Fibroblast of lung (primary cell): ENCODE measurements at regions not wholly inside any gene's neighbourhood (a gene's known extent, or its start where the extent isn't known, plus 50 kb on each side); places are given as distances from the start of the nearest gene placed in this dataset.

Experiments used
- DNase-seq, 2 donors: peaks; one replicate each; pipeline versions ENCODE4 v3.0.0 to v3.0.0-alpha.2; 2010; ENCODE audit warnings: low read depth in 2 of 2
- H2AFZ ChIP-seq: 2 replicates; pipeline ENCODE4 v1.5.1; 2012; ENCODE audit warnings: low read length, control low read depth, inconsistent platforms
- H3K27ac ChIP-seq: 2 replicates; pipeline ENCODE4 v1.5.1; 2011; ENCODE audit warnings: low read length, control low read depth; ENCODE audit not compliant: insufficient read depth
- H3K27me3 ChIP-seq: 2 replicates; pipeline ENCODE4 v1.5.1; 2011; ENCODE audit warnings: mild to moderate bottlenecking, low read length; ENCODE audit not compliant: control insufficient read depth, insufficient read depth
- H3K36me3 ChIP-seq: 2 replicates; pipeline ENCODE4 v1.5.1; 2011; ENCODE audit warnings: low read length; ENCODE audit not compliant: control insufficient read depth, insufficient read depth
- H3K4me1 ChIP-seq: 2 replicates; pipeline ENCODE4 v1.5.1; 2011; ENCODE audit warnings: low read length; ENCODE audit not compliant: control insufficient read depth, insufficient read depth; ENCODE audit errors: extremely low read depth
- H3K4me2 ChIP-seq: 2 replicates; pipeline ENCODE4 v1.5.1; 2011; ENCODE audit warnings: low read length, control low read depth; ENCODE audit not compliant: insufficient read depth; ENCODE audit errors: extremely low read depth
- H3K4me3 ChIP-seq, 4 experiments: fragments of 200-600 bp in 1 of 4; sonication (generic) in 1 of 4; replicated peaks in 1 of 4; 2 replicates each; pipeline ENCODE4 v1.5.1; 2011 to 2016; ENCODE audit warnings: low read length in 4 of 4, low read depth in 3 of 4, mild to moderate bottlenecking in 3 of 4, control low read depth in 2 of 4, inconsistent platforms in 1 of 4, mixed read lengths in 1 of 4; ENCODE audit not compliant: insufficient read depth in 1 of 4; ENCODE audit errors: control extremely low read depth in 1 of 4
- H3K79me2 ChIP-seq: 2 replicates; pipeline ENCODE4 v1.5.1; 2012; ENCODE audit warnings: mild to moderate bottlenecking, low read length, inconsistent platforms; ENCODE audit not compliant: control insufficient read depth, insufficient read depth
- H3K9ac ChIP-seq: 2 replicates; pipeline ENCODE4 v1.5.1; 2011; ENCODE audit warnings: mild to moderate bottlenecking, low read length, control low read depth; ENCODE audit not compliant: insufficient read depth
- H3K9me3 ChIP-seq: 2 replicates; pipeline ENCODE4 v1.5.1; 2012; ENCODE audit warnings: low read depth, low read length; ENCODE audit not compliant: control insufficient read depth, insufficient read depth
- H4K20me1 ChIP-seq: 2 replicates; pipeline ENCODE4 v1.5.1; 2011; ENCODE audit warnings: low read length; ENCODE audit not compliant: control insufficient read depth, insufficient read depth; ENCODE audit errors: extremely low read depth
- EZH2 ChIP-seq: IDR thresholded peaks from 2 replicates; pipeline ENCODE4 v1.5.1; 2012; ENCODE audit warnings: low read length, control low read depth, mild to moderate bottlenecking; ENCODE audit errors: missing control alignments
- TF ChIP-seq, protein P1 (sequence below), 2 donors: IDR thresholded peaks in 1 of 2; conservative IDR thresholded peaks in 1 of 2; 1 replicate in 1 of 2; 2 replicates in 1 of 2; pipeline ENCODE4 v1.5.1; 2011 to 2012; ENCODE audit warnings: low read length in 2 of 2, control low read depth in 1 of 2, inconsistent platforms in 1 of 2, low read depth in 1 of 2, mild to moderate bottlenecking in 1 of 2

GRCh38 chr6:169139179-169139971 lies 114.3 kb downstream of the THBS2 start:
- TF ChIP-seq, protein P1, sequence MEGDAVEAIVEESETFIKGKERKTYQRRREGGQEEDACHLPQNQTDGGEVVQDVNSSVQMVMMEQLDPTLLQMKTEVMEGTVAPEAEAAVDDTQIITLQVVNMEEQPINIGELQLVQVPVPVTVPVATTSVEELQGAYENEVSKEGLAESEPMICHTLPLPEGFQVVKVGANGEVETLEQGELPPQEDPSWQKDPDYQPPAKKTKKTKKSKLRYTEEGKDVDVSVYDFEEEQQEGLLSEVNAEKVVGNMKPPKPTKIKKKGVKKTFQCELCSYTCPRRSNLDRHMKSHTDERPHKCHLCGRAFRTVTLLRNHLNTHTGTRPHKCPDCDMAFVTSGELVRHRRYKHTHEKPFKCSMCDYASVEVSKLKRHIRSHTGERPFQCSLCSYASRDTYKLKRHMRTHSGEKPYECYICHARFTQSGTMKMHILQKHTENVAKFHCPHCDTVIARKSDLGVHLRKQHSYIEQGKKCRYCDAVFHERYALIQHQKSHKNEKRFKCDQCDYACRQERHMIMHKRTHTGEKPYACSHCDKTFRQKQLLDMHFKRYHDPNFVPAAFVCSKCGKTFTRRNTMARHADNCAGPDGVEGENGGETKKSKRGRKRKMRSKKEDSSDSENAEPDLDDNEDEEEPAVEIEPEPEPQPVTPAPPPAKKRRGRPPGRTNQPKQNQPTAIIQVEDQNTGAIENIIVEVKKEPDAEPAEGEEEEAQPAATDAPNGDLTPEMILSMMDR (conservative IDR thresholded peaks at IDR 0.05 in 1 of 2, IDR thresholded peaks at IDR 0.05 in 1 of 2; ENCODE audit: low read depth in 1 of 2, low read length in 2 of 2), result no peak
- TF ChIP-seq EZH2, result no peak
- H3K79me2 ChIP-seq, result no peaks in the 10 kb centered on the region
- H3K27ac ChIP-seq, result no peak overlapping the region
- peak overlapping the region; percentile 8 for H2AFZ ChIP-seq
- no peak overlapping the region for H3K4me2 ChIP-seq
- H3K27me3 ChIP-seq, result no peaks in the 10 kb centered on the region
- H3K4me1 ChIP-seq, result peaks cover 4% of the 10 kb centered on the region
- H3K9me3 ChIP-seq, result no peaks in the 10 kb centered on the region
- no peak overlapping the region for H3K9ac ChIP-seq
- no peak overlapping the region for H3K4me3 ChIP-seq
- no peak for DNase-seq
- H3K36me3 ChIP-seq, result no peaks in the 10 kb centered on the region
- H4K20me1 ChIP-seq, result no peaks in the 10 kb centered on the region

GRCh38 chr6:169132352-169132940 lies 121.2 kb downstream of the THBS2 start:
- Histone ChIP-seq H4K20me1 (no peaks in the 10 kb centered on the region), H3K27ac (no peak overlapping the region), H3K9me3 (no peaks in the 10 kb centered on the region), H2AFZ (no peak overlapping the region), H3K4me1 (no peaks in the 10 kb centered on the region), H3K4me2 (no peak overlapping the region), H3K4me3 (no peak overlapping the region), H3K36me3 (no peaks in the 10 kb centered on the region), H3K27me3 (no peaks in the 10 kb centered on the region), H3K79me2 (no peaks in the 10 kb centered on the region), H3K9ac (no peak overlapping the region)
- TF ChIP-seq, protein P1 (conservative IDR thresholded peaks at IDR 0.05 in 1 of 2, IDR thresholded peaks at IDR 0.05 in 1 of 2; ENCODE audit: low read depth in 1 of 2, low read length in 2 of 2), result no peak
- TF ChIP-seq EZH2, result no peak
- DNase-seq, result peak in 1 of 2 donors; percentile 83

GRCh38 chr6:169131390-169131789 lies 122.3 kb downstream of the THBS2 start:
- H2AFZ ChIP-seq, result no peak overlapping the region
- no peak overlapping the region for H3K4me2 ChIP-seq
- H3K79me2 ChIP-seq, result no peaks in the 10 kb centered on the region
- H3K27me3 ChIP-seq, result no peaks in the 10 kb centered on the region
- peak; percentile 13 to 46 for DNase-seq
- no peak overlapping the region for H3K27ac ChIP-seq
- TF ChIP-seq, protein P1 (conservative IDR thresholded peaks at IDR 0.05 in 1 of 2, IDR thresholded peaks at IDR 0.05 in 1 of 2; ENCODE audit: low read depth in 1 of 2, low read length in 2 of 2), result no peak
- no peak for TF ChIP-seq EZH2
- H3K36me3 ChIP-seq, result no peaks in the 10 kb centered on the region
- H3K4me1 ChIP-seq, result no peaks in the 10 kb centered on the region
- no peaks in the 10 kb centered on the region for H4K20me1 ChIP-seq
- H3K9ac ChIP-seq, result no peak overlapping the region
- H3K4me3 ChIP-seq, result no peak overlapping the region
- no peaks in the 10 kb centered on the region for H3K9me3 ChIP-seq
